ENCODE measurements at regions not wholly inside any gene's neighbourhood (a gene's known extent, or its start where the extent isn't known, plus 50 kb on each side); places are given as distances from the start of the nearest gene placed in this dataset.

GRCh38 chr16:85380905-85381737 is 232.0 kb upstream of the GSE1 start:
- no peak for DNase-seq

DNA sequence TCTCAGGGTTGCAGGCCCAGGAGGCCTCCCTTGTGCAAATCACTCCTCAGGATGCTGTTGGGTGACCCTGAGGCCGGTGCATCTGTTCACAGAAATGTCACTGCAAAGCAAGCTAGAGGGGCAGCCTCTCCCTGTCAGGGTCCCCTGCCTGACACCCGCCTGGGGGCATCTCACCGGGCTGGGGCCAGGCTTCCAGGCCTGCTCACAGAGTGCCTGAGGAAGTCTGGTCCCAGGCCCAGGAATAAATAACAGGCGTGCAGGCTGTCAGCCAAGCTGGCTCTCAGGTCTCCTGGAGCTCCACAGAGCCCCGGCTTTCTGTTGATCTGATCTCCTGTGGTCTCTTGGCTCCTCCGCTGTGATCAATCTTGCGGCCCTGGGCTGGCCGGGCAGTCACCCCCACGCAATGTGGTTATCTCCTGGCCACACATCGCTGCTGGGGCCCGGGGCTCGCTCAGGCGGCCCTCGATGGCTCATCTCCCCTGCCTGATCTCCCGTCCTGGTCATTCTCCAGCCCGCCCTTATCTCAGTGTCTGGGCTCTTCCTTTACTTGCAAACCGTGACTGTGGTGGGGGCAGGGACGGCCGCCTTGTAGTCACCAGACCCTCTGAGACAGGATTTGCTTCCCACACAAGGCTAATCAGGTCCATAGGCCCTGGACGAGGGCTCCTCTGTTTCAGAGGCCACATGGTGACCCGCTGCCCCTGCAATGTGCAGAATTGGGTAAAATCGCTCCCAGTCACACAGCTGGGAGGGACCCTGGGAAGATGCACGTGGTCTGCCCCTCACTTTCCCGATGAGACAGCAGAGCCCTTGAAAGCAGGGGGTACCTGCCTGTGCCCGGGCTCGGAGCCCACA is 231.2 kb upstream of the GSE1 start:
- no peak for DNase-seq

DNA sequence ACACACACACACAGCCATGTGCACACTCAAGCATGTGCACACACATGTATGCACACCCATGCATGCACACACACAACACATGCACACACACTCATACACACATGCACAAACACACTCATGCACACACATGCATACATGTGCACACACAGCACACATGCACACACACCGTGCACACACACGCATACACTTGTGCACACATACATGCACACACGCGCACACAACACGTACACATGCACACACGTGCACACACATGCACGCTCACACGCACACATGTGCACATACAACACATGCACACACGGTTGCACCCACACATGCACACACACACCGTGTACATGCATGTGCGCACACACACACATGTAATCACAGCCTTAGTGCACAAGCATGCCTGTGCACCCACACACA is 230.4 kb upstream of the GSE1 start:
- no peak for DNase-seq

GRCh38 chr16:85383836-85384832 is 229.0 kb upstream of the GSE1 start:
- no peak for DNase-seq

DNA sequence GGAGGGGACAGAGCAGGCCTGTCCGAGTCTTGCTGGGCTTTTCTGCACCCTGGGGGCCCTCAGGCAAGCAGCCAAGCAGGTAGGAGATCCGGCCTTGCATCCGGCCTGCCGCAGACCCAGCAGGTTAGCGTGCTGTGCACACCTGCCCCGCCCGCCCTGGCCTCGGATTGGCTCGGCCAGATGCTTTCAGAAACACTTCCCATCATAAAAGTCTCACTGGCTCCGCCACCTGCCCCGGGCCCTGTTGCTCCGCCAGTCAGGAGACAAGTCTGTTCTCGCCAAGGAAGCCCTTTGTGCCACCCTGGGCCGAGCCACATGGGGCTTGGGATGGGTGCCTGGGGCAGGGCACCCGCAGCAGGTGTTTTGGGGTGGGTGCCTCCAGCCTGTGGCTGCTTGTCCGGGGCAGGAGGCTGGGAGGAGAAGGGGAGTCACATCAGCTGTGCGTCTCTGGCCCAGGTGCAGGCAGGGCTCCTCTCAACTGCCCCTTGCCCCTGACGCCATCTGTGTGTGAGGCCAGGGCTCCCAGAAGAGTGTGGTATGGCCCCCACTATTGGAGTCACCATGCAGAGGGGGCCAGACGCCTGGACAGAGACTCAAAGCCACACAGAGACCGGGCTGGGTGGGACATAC is 228.2 kb upstream of the GSE1 start:
- no peak for DNase-seq

GRCh38 chr16:85385463-85386331 is 227.4 kb upstream of the GSE1 start:
- DNase-seq = no peak

GRCh38 chr16:85386467-85387170 is 226.5 kb upstream of the GSE1 start:
- DNase-seq = no peak

DNA sequence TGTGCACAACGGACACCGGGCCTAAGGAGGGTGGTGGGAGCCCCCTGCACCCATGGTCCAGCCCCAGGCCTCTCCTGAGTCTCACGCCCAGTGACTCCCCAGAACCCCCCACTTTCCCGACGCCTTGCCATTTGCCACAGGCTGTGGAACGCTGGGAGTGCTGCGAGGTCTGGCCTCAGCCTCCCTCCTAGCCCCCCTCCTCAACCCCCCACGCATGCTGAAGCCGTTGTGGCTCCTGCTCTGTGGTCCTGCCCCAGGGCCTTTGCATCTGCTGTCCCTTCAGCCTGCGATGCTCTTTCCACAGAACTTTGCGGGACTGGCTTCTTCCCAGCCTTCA is 226.0 kb upstream of the GSE1 start:
- no peak for DNase-seq

- no peak for DNase-seq
These were observed 225.3 kb upstream of the GSE1 start for GRCh38 chr16:85387731-85388295.

GRCh38 chr16:85389679-85390470 is 223.2 kb upstream of the GSE1 start:
- no peak for DNase-seq

DNA sequence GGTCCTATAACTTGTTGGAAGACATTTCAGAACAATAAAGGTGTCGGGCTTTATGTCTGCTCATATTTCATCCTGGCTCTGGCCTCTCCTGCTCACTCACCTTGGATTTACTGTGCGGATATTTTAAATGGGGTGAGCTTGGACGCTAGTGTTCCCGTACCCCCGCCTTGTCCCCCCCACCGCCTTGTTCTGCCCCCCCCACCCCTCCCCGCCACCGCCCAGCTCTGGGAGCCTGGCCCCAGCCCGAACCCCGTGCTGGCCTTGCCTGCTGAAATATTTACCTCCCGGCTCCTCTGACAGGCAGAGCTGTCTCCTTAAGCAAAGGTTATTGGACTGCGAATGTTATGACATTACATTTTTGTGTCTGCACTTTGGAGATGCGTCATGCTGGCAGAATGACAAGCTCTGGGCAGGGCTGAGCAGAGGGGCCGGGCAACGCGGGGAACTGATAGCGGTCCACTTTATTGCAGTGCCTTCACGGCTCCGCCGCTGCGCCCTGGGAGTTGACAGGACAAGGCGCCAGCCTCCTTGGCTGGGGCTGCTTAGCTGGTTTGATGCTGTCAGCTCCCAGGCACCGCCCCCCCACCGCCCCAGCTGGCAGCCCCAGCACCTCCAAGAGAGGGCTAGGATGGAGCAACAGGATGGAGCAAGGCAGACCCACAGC is 222.5 kb upstream of the GSE1 start:
- DNase-seq = no peak

GRCh38 chr16:85391175-85391707 is 221.9 kb upstream of the GSE1 start:
- DNase-seq = no peak

- DNase-seq = no peak
These were observed 221.1 kb upstream of the GSE1 start for GRCh38 chr16:85391769-85392583.

DNA sequence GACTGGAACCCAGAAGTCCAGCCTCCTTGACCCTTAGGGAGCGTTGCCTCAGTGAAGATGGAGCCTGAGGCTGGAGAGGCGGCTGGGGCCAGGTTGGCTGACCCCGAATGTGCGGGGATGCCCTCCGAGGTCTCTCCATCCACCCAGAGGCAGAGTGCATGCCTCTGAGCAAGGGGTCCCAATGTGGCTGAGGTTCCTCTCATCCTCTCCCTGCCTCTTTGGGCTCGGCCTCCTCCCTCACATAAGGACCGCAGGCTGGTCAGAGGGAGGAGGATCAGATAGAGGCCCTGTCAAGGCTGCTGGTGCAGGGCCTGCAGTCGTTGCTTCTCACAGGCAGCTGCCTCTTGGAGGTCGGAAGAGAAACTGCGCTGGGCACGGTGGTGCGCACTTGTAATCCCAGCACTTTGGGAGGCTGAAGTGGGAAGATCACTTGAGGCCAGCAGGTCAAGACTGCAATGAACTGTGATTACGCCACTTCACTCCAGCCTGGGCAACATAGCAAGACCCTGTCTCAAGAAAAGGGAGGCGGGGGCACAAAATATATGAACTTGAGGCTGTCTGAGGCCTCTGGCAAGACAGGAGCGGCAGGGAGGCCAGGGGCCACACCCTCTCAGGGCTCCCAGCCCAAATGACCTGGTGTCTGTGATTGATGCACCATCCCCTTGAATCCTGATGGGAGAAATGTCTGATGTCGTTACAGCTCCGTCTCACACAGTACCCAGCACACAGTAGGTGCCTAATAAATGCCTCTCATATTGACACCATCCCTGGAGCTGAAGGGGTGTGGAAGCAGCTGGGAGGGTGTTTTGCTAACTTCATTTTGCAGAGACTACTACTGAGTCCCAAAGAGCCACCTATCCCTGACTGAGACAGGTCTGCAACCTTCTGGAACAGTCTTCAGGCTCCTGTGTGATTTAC is 220.1 kb upstream of the GSE1 start:
- DNase-seq = peak in 1 of 2 donors; percentile 1

DNA sequence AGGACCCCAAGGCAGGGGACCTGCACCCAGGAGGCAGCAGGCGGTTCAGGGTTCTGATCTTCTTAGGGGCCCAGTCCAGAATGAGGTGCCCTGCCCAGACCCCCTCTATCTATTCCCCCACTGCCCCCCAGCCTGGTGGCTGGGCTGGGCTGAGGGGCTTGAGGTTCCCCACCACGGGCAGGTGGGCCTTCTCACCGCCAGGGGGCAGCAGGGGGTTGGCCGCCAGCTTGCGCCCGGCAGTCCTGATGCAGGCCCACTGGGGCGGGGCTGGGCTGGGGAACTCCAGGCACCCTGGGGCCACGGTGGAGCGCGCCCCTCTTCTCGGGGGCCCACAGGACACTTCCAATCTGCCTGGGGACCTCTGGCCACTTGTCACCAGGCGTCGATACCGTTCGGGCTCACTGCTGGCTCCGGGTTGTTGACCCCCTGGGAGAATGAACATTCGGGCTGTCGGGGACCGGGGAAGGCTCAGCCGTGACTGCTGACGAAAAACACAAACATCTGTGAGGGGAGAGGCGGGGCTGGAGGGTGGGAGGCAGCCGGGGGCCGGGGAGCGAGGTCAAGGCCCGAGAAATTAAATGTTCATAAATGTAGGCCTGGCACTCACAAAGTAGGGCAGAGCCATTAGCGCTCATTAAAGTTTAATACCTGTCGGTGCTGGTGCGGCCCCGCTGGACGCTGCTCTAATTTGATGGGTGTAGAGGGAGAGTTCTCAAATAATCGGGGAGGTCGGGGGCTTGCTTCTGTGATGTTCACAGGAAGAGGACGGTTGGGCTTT is 219.3 kb upstream of the GSE1 start:
- DNase-seq = peak; percentile 59 to 61

Measured in activated CD4-positive, alpha-beta T cell treated with anti-CD3 and anti-CD28 coated beads for 4 hours (primary cell).